GM12891 (cell line): ENCODE measurements at regions not wholly inside any gene's neighbourhood (a gene's known extent, or its start where the extent isn't known, plus 50 kb on each side); places are given as distances from the start of the nearest gene placed in this dataset.

ENCODE experiments used
- DNase-seq: peaks from one replicate; pipeline ENCODE4 v3.0.0; 2011; ENCODE audit warnings: low spot score; ENCODE audit not compliant: insufficient read length
- FAIRE-seq: peaks from 2 replicates; lab custom pipeline; 2011; peaks lifted over from hg19 to GRCh38; lab: Jason Lieb, UNC
- PAX5 ChIP-seq: IDR thresholded peaks from 2 replicates; pipeline ENCODE4 v1.6.1; 2011; ENCODE audit warnings: low read length, moderate library complexity, mild to moderate bottlenecking; ENCODE audit not compliant: insufficient read depth, severe bottlenecking
- POLR2A ChIP-seq: IDR thresholded peaks from 2 replicates; pipeline ENCODE4 v1.6.1; 2011; ENCODE audit warnings: low read depth, low read length, control low read depth
- POLR2AphosphoS5 ChIP-seq: IDR thresholded peaks from 2 replicates; pipeline ENCODE4 v1.6.1; 2011; ENCODE audit warnings: low read depth, low read length, control low read depth
- POU2F2 ChIP-seq: IDR thresholded peaks from 2 replicates; pipeline ENCODE4 v1.6.1; 2011; ENCODE audit warnings: low read depth, mild to moderate bottlenecking, control low read depth, low read length, moderate library complexity
- SPI1 ChIP-seq: IDR thresholded peaks from 2 replicates; pipeline ENCODE4 v1.6.1; 2011; ENCODE audit warnings: low read depth, low read length, control low read depth
- TAF1 ChIP-seq: IDR thresholded peaks from 2 replicates; pipeline ENCODE4 v1.6.1; 2011; ENCODE audit warnings: low read depth, low read length, control low read depth

DNA sequence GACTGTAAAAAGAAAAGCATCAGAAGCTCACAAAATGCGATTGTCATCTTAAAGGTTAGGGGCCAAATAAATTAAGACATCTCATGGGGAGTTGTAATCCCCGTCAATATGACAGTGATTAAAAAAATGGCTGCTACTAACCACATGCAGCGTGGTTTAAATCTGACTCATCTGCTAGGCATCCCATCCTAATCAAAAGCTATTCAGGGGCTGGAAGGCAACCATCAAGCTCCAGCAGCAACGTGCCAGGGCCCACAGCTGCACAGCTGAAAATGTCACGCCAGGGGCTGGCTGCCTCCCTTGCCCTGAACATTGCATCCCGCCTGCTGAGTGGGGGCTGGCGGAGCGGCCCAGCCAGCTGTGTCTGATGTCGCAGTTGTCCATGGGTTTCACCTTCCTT is 66.3 kb upstream of the FRMD4A start:
- TF ChIP-seq PAX5 (no peak), TAF1 (no peak), POU2F2 (no peak), POLR2AphosphoS5 (no peak), POLR2A (no peak), SPI1 (no peak)
- FAIRE-seq (no peak), DNase-seq (no peak)

DNA sequence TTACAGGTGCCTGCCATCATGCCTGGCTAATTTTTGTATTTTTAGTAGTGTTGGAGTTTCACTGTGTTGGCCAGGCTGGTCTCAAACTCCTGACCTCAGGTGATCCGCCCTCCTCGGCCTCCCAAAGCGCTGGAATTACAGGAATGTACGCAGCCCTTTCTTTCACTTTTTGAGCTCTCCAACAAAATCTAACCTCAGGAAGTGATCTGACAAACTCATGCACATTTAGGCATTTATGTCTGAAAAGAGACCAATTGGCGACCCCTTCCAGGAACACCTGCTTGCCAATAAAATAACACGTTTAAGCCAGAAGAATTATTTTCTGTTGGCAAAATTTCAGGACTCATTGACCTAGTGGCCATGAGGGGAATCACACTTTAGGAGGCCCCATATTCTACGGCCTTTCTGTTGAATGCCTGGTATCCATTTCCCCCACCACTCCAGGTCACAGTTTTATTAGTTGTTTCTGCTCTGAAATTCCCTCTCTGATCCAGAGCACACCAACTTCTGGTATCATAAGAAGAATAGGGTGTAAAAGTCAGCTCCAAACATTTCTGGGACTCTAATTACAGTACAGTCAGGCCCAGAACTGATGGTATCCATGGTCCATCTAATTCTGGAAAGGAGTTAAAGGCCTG is 65.8 kb upstream of the FRMD4A start:
- TF ChIP-seq SPI1 (no peak), POU2F2 (no peak), PAX5 (no peak), POLR2AphosphoS5 (no peak), POLR2A (no peak), TAF1 (no peak)
- FAIRE-seq, result no peak
- DNase-seq, result no peak

DNA sequence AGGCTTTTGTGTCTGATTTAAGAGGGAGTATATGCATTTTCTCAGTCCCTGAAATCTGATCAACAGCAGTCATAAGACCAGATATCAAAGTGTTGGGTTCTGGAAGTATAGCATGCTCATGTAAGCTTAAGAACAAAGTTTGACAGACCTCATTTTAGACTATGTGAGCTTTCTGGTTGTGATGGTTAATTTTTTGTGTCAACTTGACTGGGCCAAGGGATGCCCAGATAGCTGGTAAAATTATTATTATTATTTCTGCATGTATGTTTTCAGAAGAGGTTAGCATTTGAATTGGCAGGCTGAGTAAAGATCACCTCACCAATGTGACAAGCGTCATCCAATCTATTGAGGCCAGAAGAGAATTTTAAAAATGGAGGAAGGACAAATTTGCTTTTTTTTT is 63.5 kb upstream of the FRMD4A start:
- FAIRE-seq (no peak), DNase-seq (no peak)
- TF ChIP-seq SPI1 (no peak), POLR2AphosphoS5 (no peak), POU2F2 (no peak), PAX5 (no peak)

DNA sequence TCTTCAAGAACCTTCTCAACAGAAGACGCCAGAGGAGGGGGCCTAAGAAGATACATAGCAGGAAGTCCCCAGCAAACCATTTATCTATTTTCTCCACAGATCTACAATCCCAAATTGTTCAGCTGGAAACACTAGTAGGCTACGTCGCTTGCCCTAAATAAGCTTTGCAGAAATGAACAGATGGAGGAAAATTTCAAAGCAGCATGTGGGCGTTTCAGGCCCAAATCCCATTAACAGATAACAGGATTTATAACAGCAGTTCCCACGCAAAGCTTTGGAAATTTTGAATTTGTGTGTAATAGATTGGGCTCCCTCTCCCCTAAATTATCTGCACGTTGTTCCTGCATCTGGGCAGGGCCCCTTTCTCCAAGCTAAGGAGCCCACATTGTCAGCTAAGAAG is 60.6 kb upstream of the FRMD4A start:
- FAIRE-seq (no peak), DNase-seq (no peak)
- TF ChIP-seq POLR2AphosphoS5 (no peak), TAF1 (no peak), SPI1 (no peak), POU2F2 (no peak)

DNA sequence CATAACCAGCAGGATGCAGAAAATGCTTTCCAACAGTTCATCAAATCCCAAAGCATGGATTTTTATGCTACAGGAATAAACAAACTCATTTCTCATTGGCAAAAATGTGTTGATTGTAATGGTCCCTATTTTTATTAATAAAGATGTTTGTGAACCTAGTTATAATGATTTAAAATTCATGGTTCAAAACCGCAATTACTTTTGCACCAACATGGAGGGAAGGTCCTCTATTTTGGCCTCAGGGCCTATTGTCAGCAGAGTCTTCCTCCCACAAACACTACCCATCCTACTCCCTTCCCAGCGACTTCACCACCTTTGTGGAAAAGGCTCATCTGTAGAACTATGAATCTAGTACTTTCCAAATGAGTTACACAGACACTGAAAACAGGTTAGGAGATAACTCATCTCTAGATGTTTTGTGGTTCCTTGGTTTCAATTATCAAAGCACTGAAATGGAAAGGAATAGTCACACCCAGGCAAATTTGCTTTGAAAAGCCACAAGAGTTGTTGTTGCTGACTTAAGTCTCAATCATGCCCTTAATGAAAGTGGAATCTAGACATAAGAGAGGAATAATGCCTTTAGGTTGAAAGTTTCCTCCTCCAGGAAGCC is 59.4 kb upstream of the FRMD4A start:
- DNase-seq (peak; percentile 24), FAIRE-seq (peak; percentile 78)
- no peak for TF ChIP-seq TAF1

DNA sequence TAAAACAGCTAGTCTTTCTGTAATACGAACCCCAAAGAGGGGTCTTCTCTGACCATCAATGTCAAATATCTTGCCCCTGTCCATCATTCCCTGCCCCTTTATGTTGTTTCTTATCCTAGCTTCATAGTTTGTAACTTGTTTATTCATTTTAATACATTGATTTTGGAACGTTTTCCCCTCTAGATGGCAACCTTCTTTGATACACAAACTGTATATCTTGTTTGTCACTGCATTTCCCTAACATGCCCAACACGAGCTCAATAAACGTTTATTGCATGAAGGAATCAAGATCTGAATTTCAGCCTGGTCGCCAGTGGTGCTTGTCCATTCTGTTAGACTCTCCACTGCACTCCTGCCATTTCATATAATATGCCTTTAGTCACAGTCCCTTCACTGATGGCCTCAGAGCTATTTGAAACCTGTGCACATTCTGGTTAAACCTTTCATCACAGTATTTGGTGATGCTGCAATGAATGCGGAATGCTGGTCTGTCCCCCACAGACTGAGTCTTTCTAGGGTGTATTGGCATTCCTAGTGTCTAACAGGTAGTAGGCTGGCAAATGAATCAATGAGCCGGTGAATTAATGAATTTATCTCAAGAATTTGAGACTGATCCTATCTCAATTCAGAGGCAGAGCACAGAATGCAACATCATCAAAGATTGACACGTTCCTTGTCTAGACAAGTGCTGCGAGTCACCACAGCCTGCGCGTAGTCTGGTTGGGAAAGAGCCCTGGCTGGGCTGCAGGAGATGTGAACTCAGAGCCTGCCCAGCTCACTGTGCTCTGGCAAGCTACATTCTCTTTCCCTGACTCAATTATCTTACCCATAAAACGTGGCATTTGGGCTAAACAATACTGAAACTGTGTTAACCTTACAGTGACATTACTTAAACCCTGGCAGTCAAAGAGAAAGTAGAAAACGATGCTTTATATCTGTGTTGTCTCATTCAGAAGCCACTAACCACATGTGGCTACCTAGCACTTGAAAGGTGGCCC is 55.2 kb upstream of the FRMD4A start:
- DNase-seq (no peak), FAIRE-seq (no peak)
- no peak for TF ChIP-seq POLR2AphosphoS5
- TF ChIP-seq TAF1, result no peak
- no peak for TF ChIP-seq POU2F2
- no peak for TF ChIP-seq PAX5
- TF ChIP-seq SPI1, result no peak
- no peak for TF ChIP-seq POLR2A

DNA sequence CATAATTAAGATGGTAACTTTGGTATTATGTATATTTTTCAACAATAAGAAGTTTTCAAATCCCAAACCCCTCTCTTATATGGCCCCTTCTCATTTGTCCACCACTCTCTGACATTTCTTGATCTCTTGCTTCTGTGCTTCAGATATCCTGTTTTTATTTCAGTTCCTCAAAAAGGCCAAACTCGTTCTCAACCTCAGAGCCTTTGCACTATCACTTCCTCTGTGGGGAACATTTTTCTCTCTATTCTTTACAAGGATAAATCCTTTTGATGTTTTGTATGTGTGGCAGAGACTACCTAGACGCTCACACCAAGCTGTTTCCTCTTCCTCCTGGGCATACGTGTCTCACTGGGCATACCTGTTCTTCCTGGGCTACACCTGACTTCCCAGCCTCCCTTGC is 54.2 kb upstream of the FRMD4A start:
- TF ChIP-seq POLR2AphosphoS5, result no peak
- no peak for TF ChIP-seq POLR2A
- TF ChIP-seq TAF1, result no peak
- peak; percentile 83 for TF ChIP-seq SPI1
- TF ChIP-seq POU2F2, result no peak
- TF ChIP-seq PAX5, result no peak
- FAIRE-seq, result no peak
- DNase-seq, result no peak

DNA sequence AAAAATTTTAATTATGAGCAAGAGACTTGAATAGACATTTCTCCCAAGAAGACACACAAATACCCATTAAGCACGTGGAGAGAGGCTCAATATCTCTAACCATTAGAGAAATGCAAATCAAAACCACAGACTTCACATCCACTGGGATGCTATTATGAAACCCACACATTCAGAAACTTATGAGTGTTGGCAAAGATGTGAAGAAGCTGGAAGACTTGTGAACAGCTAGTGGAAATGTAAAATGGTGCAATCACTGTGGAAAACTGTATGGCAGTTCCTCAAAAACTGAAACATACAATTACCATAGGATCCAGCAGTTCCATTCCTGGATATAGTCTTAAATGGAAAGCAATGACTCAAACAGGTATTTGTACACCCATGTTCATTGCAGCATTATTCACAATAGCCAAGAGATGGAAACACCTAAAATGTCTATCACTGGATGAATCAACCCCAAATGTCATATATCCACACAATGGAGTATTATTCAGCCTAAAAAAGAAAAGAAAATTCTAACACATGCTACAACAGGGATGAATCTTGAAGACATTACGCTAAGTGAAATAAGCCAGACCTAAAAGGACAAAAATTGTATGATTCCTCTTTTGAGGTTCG is 53.5 kb upstream of the FRMD4A start:
- TF ChIP-seq POLR2AphosphoS5, result no peak
- TF ChIP-seq PAX5, result no peak
- no peak for TF ChIP-seq SPI1
- no peak for TF ChIP-seq POU2F2
- no peak for TF ChIP-seq TAF1
- TF ChIP-seq POLR2A, result no peak
- DNase-seq (no peak), FAIRE-seq (no peak)

DNA sequence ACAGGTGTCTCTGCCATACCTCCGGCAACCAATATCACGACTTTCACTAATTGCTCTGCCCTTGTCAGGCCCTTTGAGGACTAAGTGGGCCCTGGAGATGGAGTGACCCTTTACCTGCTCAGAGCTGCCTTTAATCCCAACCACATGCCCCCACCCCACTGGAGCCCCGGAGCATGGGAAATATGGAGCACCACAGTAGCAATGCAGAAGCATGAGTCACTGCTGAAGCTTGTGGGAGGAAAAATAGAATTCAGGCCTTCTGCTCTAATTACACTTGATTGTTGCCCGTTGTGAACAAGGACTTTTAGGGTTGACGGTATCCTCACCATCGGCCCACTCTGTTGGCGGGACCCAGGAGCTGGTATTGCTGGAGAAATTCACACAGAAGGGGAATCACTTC is 52.5 kb upstream of the FRMD4A start:
- DNase-seq (no peak), FAIRE-seq (no peak)
- TF ChIP-seq POLR2A (no peak), SPI1 (no peak), POLR2AphosphoS5 (no peak), PAX5 (no peak), TAF1 (no peak), POU2F2 (no peak)
